K562 (cell line): ENCODE measurements at regions not wholly inside any gene's neighbourhood (a gene's known extent, or its start where the extent isn't known, plus 50 kb on each side); places are given as distances from the start of the nearest gene placed in this dataset.
A peak's percentile ranks its signal among the peaks of the same experiment; 100 is the strongest.

Source experiments
- ETS2 ChIP-seq: IDR thresholded peaks from 2 replicates; pipeline ENCODE4 v1.6.1; 2016; ENCODE audit warnings: borderline replicate concordance, missing genetic modification characterization, mild to moderate bottlenecking, moderate library complexity, missing compliant biosample characterization; ENCODE audit not compliant: poor library complexity, severe bottlenecking
- IFI16 ChIP-seq: fragments of 250-450 bp; sonication (Bioruptor Pico); IDR thresholded peaks from 2 replicates; pipeline ENCODE4 v2.1.2; 2022; ENCODE audit warnings: mild to moderate bottlenecking, inconsistent platforms
- KHSRP ChIP-seq: fragments of 450-650 bp; IDR thresholded peaks from 2 replicates; pipeline ENCODE4 v1.6.1; 2017
- MTA2 ChIP-seq: fragments of 450-650 bp; IDR thresholded peaks from 2 replicates; pipeline ENCODE4 v1.6.1; 2016; ENCODE audit warnings: low read depth
- NELFE ChIP-seq: IDR thresholded peaks from 2 replicates; pipeline ENCODE4 v1.6.1; 2011; ENCODE audit warnings: mild to moderate bottlenecking; ENCODE audit not compliant: insufficient read depth, insufficient read length
- NFYB ChIP-seq: IDR thresholded peaks from 2 replicates; pipeline ENCODE4 v1.6.1; 2011; ENCODE audit warnings: mild to moderate bottlenecking, moderate library complexity; ENCODE audit not compliant: insufficient read length; ENCODE audit errors: extremely low read depth
- PCBP1 ChIP-seq: fragments of 200-400 bp; formaldehyde crosslinking; IDR thresholded peaks from 2 replicates; pipeline ENCODE4 v1.6.1; 2018; ENCODE audit warnings: mild to moderate bottlenecking, low read depth, low read length; ENCODE audit not compliant: poor library complexity, severe bottlenecking
- TAF9B ChIP-seq: fragments of 450-650 bp; IDR thresholded peaks from 2 replicates; pipeline ENCODE4 v1.6.1; 2018; ENCODE audit warnings: mild to moderate bottlenecking; ENCODE audit not compliant: partially characterized antibody
- YBX1 ChIP-seq: fragments of 450-650 bp; IDR thresholded peaks from 2 replicates; pipeline ENCODE4 v1.7.1; 2016; ENCODE audit warnings: mild to moderate bottlenecking
- ZNF3 ChIP-seq: fragments of 250-450 bp; sonication (Bioruptor Pico); IDR thresholded peaks from 2 replicates; pipeline ENCODE4 v1.5.0; 2021; ENCODE audit warnings: mild to moderate bottlenecking, moderate library complexity
- ZNF717 ChIP-seq: fragments of 250-450 bp; sonication (Bioruptor Pico); IDR thresholded peaks from 2 replicates; pipeline ENCODE4 v1.5.0; 2021
- ZNF780A ChIP-seq: fragments of 250-450 bp; sonication (Bioruptor Pico); IDR thresholded peaks from 2 replicates; pipeline ENCODE4 v1.5.0; 2021; ENCODE audit warnings: mild to moderate bottlenecking
- TF ChIP-seq, protein P1 (sequence below): fragments of 250-450 bp; sonication (Bioruptor Pico); IDR thresholded peaks from 2 replicates; pipeline ENCODE4 v1.5.0; 2021; ENCODE audit warnings: mild to moderate bottlenecking, moderate library complexity
- TF ChIP-seq, protein P2 (sequence below): fragments of 450-650 bp; conservative IDR thresholded peaks from 2 replicates; pipeline ENCODE4 v1.6.1; 2016; ENCODE audit warnings: missing genetic modification characterization, low read depth, mild to moderate bottlenecking, missing compliant biosample characterization, moderate library complexity

DNA sequence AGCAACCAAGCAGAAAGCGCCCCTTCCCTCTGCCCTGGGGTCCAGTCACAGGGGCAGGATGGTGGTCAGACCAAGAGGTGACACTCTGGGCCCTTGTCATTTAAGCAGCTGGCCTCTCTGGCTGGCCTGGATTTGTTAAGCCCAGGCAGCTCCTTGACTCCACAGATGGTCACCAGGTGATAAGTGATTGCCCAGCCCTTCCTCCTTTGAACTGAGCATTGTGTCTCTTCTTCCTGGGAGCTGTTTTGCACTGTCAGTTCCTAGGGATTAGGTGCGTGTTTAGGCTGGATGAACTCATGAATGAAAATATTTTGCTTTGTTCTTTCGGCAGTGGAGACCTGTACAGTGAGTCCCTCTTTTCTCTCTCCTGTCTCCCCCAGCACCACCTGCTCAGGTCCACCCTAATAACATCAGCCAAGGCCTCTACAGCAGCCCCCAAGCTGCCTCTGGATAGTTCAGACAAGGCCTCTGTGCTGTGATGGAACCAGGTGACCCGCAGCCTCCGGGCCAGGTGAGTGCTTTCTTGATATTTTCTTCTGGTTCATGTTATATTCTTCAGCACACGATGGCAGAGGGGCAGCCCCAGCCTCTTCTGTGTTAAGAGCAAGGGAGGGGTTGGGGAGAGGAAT lies 139.7 kb upstream of the PITX1 start (continued):
- TF ChIP-seq IFI16 (CRISPR knock-in tag), result no peak
- TF ChIP-seq NELFE, result no peak
- TF ChIP-seq, protein P1, sequence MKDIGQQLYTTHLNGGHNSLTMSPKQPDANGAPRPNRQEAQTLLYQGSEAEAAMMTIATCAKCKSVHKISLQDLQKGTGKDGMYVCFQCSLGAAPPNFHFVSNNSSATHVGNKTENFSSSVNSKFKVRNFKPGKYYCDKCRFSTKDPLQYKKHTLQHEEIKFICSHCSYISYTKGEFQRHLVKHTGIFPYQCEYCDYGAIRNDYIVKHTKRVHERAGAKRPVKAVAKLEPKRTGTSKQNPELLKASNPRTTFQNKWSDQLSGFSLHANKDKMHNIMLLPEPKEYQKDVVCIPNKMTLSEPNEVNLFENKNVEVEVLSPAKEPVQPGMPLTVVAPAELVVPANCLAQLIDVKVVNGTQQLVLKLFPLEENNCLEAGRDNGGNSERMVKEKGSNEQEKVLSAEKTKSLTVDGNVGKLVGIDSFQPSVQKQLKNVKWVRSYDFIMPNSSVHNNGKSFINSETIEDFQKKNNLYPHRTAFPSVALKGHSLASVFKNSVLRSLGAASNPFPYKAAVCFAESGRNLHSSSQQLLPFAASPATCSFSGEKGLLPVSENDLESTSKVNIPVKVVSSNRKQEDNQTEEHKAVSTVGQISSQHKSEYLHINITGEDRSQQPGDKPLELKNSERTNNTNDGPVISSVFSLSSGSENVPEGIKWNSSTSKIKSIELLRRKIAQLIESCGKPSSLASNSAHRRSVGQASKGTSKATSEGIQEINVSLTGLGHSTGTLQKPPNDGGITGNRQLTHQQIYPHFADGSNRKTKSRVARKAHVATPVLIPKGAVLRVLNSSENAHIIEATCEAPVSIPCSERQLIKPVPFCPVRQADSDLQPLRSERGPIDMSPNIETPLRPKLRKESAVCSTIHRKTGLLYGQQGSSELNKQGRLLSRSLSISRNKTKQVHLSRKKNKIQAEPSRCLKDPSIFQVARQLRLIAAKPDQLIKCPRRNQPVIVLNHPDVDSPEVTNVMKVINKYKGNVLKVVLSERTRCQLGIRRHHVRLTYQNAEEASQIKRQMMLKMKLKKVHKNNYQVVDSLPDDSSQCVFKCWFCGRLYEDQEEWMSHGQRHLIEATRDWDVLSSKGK (CRISPR knock-in tag), result no peak
- no peak for TF ChIP-seq PCBP1
- no peak for TF ChIP-seq ZNF3 (CRISPR knock-in tag)
- TF ChIP-seq, protein P2, sequence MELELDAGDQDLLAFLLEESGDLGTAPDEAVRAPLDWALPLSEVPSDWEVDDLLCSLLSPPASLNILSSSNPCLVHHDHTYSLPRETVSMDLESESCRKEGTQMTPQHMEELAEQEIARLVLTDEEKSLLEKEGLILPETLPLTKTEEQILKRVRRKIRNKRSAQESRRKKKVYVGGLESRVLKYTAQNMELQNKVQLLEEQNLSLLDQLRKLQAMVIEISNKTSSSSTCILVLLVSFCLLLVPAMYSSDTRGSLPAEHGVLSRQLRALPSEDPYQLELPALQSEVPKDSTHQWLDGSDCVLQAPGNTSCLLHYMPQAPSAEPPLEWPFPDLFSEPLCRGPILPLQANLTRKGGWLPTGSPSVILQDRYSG (tag), result 0 out of 2 replicates have a peak, but pooled peaks have one; percentile 25
- no peak for TF ChIP-seq NFYB
- TF ChIP-seq ZNF780A (CRISPR knock-in tag), result no peak
- TF ChIP-seq KHSRP, result no peak
- no peak for TF ChIP-seq ETS2 (tag)
- TF ChIP-seq ZNF717 (CRISPR knock-in tag), result no peak
- peak; percentile 84 for TF ChIP-seq MTA2
- TF ChIP-seq TAF9B, result no peak
- TF ChIP-seq YBX1, result no peak
